PC-3 (cell line): ENCODE measurements at regions not wholly inside any gene's neighbourhood (a gene's known extent, or its start where the extent isn't known, plus 50 kb on each side); places are given as distances from the start of the nearest gene placed in this dataset.
A peak's percentile ranks its signal among the peaks of the same experiment; 100 is the strongest.

ENCODE experiments used
- ATAC-seq: fragments of 200-7000 bp; cut with Tn5 transposase; 2 replicates; pipeline ENCODE4 v1.9.1; 2020; ENCODE audit warnings: mild to moderate bottlenecking, moderate library complexity
- BruUV-seq: library from RNA; stranded (reverse); fragments of 400-500 nt; replicated peaks from 2 replicates; lab custom pipeline; 2021; lab: Mats Ljungman, UMichigan
- CTCF ChIA-PET: fragments of 300-600 bp; sonication (Branson Sonifier 250); formaldehyde crosslinking; loops from one replicate; lab custom pipeline; 2022; ENCODE audit warnings: antibody characterized with exemption; lab: Charles Lee
- POLR2A ChIA-PET: fragments of 300-600 bp; sonication (Branson Sonifier 250); formaldehyde crosslinking; loops from one replicate; lab custom pipeline; 2022; ENCODE audit warnings: antibody characterized with exemption; ENCODE audit not compliant: unreplicated experiment; lab: Charles Lee
- DNase-seq: peaks from one replicate; pipeline ENCODE4 v3.0.0-alpha.2; 2015
- H2AFZ ChIP-seq: fragments of 300-600 bp; sonication (generic); 2 replicates; pipeline ENCODE4 v1.6.0; 2016; ENCODE audit warnings: antibody characterized with exemption, low read length
- H3F3A ChIP-seq: fragments of 300-600 bp; sonication (generic); one replicate; pipeline ENCODE4 v1.6.0; 2017; ENCODE audit warnings: antibody characterized with exemption, low read length, control low read depth, mild to moderate bottlenecking; ENCODE audit not compliant: unreplicated experiment
- H3K27ac ChIP-seq: fragments of 300-600 bp; sonication (generic); 2 replicates; pipeline ENCODE4 v1.5.1; 2016; ENCODE audit warnings: mild to moderate bottlenecking, low read length
- H3K27me3 ChIP-seq: fragments of 300-600 bp; sonication (generic); 2 replicates; pipeline ENCODE4 v1.6.1; 2016; ENCODE audit warnings: low read length, mixed read lengths
- H3K36me3 ChIP-seq: fragments of 300-600 bp; sonication (generic); 2 replicates; pipeline ENCODE4 v1.6.1; 2016; ENCODE audit warnings: low read depth, mixed run types, low read length, mixed read lengths
- H3K4me1 ChIP-seq: fragments of 300-600 bp; sonication (generic); 2 replicates; pipeline ENCODE4 v1.5.1; 2016; ENCODE audit warnings: low read length; ENCODE audit not compliant: insufficient read depth
- H3K4me2 ChIP-seq: fragments of 300-600 bp; sonication (generic); 2 replicates; pipeline ENCODE4 v1.6.0; 2016; ENCODE audit warnings: low read length
- H3K4me3 ChIP-seq: fragments of 300-600 bp; sonication (generic); 2 replicates; pipeline ENCODE4 v1.5.1; 2016; ENCODE audit warnings: mild to moderate bottlenecking, low read length, mixed read lengths
- H3K79me2 ChIP-seq: fragments of 300-600 bp; sonication (generic); 2 replicates; pipeline ENCODE4 v1.6.1; 2017; ENCODE audit warnings: low read length, mixed read lengths
- H3K9ac ChIP-seq: fragments of 300-600 bp; sonication (generic); 2 replicates; pipeline ENCODE4 v1.6.0; 2016; ENCODE audit warnings: mild to moderate bottlenecking, low read length
- H3K9me2 ChIP-seq: fragments of 300-600 bp; sonication (generic); replicated peaks from 2 replicates; pipeline ENCODE4 v1.6.1; 2016; ENCODE audit warnings: mixed run types, low read length, mixed read lengths
- H3K9me3 ChIP-seq: fragments of 300-600 bp; sonication (generic); 2 replicates; pipeline ENCODE4 v1.6.1; 2016; ENCODE audit warnings: low read length, mixed read lengths
- H4K20me1 ChIP-seq: fragments of 300-600 bp; sonication (generic); 2 replicates; pipeline ENCODE4 v1.6.1; 2016; ENCODE audit warnings: low read length, mixed read lengths
- EZH2 ChIP-seq: fragments of 300-600 bp; sonication (generic); IDR thresholded peaks from one replicate; pipeline ENCODE4 v1.6.1; 2017; ENCODE audit warnings: antibody characterized with exemption, mild to moderate bottlenecking, low read length; ENCODE audit not compliant: unreplicated experiment
- EZH2phosphoT487 ChIP-seq: fragments of 300-600 bp; sonication (generic); IDR thresholded peaks from 2 replicates; pipeline ENCODE4 v1.6.1; 2018; ENCODE audit warnings: mild to moderate bottlenecking, antibody characterized with exemption, low read length, borderline replicate concordance
- intact Hi-C: fragments of 100-400 bp; cut with micrococcal nuclease; formaldehyde crosslinking; loops from 2 replicates; pipeline ENCODE4 v1.9.0; 2023
- TF ChIP-seq, protein P1 (sequence below): fragments of 300-600 bp; sonication (generic); conservative IDR thresholded peaks from 2 replicates; pipeline ENCODE4 v1.5.1; 2017; ENCODE audit warnings: antibody characterized with exemption, low read depth, mild to moderate bottlenecking, low read length

GRCh38 chr7:19932549-19933249, 159.3 kb upstream of the TMEM196 start:
- no peak for DNase-seq
- Histone ChIP-seq H3K9me2 (no peaks in the 10 kb centered on the region), H3K4me1 (peaks cover 10% of the 10 kb centered on the region), H3F3A (no peaks in the 10 kb centered on the region), H3K79me2 (no peaks in the 10 kb centered on the region), H3K36me3 (no peaks in the 10 kb centered on the region), H2AFZ (no peak overlapping the region), H4K20me1 (no peaks in the 10 kb centered on the region), H3K4me3 (no peak overlapping the region), H3K27ac (no peak overlapping the region), H3K4me2 (no peak overlapping the region), H3K9me3 (no peaks in the 10 kb centered on the region), H3K9ac (no peak overlapping the region), H3K27me3 (no peaks in the 10 kb centered on the region)
- no peak for ATAC-seq
- TF ChIP-seq EZH2phosphoT487 (no peak), EZH2 (no peak)
- TF ChIP-seq, protein P1, sequence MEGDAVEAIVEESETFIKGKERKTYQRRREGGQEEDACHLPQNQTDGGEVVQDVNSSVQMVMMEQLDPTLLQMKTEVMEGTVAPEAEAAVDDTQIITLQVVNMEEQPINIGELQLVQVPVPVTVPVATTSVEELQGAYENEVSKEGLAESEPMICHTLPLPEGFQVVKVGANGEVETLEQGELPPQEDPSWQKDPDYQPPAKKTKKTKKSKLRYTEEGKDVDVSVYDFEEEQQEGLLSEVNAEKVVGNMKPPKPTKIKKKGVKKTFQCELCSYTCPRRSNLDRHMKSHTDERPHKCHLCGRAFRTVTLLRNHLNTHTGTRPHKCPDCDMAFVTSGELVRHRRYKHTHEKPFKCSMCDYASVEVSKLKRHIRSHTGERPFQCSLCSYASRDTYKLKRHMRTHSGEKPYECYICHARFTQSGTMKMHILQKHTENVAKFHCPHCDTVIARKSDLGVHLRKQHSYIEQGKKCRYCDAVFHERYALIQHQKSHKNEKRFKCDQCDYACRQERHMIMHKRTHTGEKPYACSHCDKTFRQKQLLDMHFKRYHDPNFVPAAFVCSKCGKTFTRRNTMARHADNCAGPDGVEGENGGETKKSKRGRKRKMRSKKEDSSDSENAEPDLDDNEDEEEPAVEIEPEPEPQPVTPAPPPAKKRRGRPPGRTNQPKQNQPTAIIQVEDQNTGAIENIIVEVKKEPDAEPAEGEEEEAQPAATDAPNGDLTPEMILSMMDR, result no peak
- intact Hi-C loops, result no loop called here
- no TSS peak for BruUV-seq
- ChIA-PET POLR2A (no interaction called here), CTCF (no interaction called here)

- ATAC-seq, result no peak
- Histone ChIP-seq H2AFZ (no peak overlapping the region), H4K20me1 (no peaks in the 10 kb centered on the region), H3K27ac (peak overlapping the region; percentile 26; the same call in 1 of the 2 replicates), H3K9ac (no peak overlapping the region), H3K4me3 (no peak overlapping the region), H3K9me3 (no peaks in the 10 kb centered on the region), H3K4me2 (no peak overlapping the region), H3K36me3 (no peaks in the 10 kb centered on the region), H3K4me1 (peaks cover 10% of the 10 kb centered on the region), H3K27me3 (no peaks in the 10 kb centered on the region), H3K79me2 (no peaks in the 10 kb centered on the region), H3F3A (no peaks in the 10 kb centered on the region), H3K9me2 (no peaks in the 10 kb centered on the region)
- POLR2A ChIA-PET, result no interaction called here
- DNase-seq, result peak; percentile 57
- intact Hi-C loops, result no loop called here
- CTCF ChIA-PET, result no interaction called here
- BruUV-seq, result no TSS peak
- TF ChIP-seq, protein P1, result no peak
- TF ChIP-seq EZH2, result no peak
- TF ChIP-seq EZH2phosphoT487, result no peak
Measured at GRCh38 chr7:19930851-19931250, 157.4 kb upstream of the TMEM196 start.

DNA sequence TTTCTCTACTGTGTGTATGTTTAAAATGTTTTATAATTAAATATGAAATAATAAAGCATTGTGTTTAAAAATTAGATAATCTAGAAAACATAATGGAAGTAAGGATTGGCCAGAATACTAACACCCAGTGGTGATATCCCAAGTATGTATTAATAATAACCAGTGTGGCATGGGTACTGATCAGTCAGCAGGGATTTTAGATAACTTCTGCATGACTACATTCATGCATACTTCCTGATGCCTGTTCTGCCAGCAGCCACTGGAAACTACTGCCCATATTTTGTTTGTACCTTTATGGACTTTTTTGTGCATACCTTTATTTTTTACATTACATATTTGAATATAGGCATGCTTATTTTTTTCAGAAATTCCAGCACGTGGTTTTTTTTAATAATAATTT, 156.6 kb upstream of the TMEM196 start:
- DNase-seq (peak; percentile 23), ATAC-seq (no peak; the same call in 1 of the 2 replicates)
- ChIA-PET CTCF (no interaction called here), POLR2A (no interaction called here)
- Histone ChIP-seq H3K9me3 (no peaks in the 10 kb centered on the region), H3K27me3 (no peaks in the 10 kb centered on the region), H4K20me1 (no peaks in the 10 kb centered on the region), H3K4me1 (peaks cover 10% of the 10 kb centered on the region), H3K79me2 (no peaks in the 10 kb centered on the region), H3K9me2 (no peaks in the 10 kb centered on the region), H3K27ac (no peak overlapping the region), H3F3A (no peaks in the 10 kb centered on the region), H3K4me2 (no peak overlapping the region), H3K36me3 (no peaks in the 10 kb centered on the region), H2AFZ (no peak overlapping the region), H3K9ac (no peak overlapping the region), H3K4me3 (no peak overlapping the region)
- TF ChIP-seq EZH2 (no peak), EZH2phosphoT487 (no peak)
- TF ChIP-seq, protein P1, result no peak
- intact Hi-C loops, result no loop called here
- no TSS peak for BruUV-seq
